ENCODE measurements at regions not wholly inside any gene's neighbourhood (a gene's known extent, or its start where the extent isn't known, plus 50 kb on each side); places are given as distances from the start of the nearest gene placed in this dataset.

DNA sequence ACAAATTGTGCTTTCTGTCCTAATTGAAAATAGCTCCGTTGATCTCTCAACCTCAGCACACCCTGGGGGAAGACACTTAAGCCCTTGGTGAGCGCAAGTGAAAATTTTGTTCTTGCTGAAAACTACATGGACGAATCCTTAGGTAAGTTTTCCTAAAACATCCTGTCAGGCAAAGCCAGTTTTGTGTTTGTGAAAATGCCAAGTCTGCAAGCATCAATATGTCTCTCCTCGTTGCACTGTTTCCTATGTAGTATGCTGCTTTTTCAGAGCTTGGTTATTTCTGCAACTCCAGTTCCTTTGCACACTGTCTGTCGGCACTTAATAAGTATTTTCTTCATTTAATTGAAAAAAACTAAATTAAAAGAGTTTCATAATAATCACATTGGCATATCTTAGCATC, 146.9 kb upstream of the POU3F3 start:
- no peak overlapping the region for H3K4me2 ChIP-seq (ENCODE audit: unreplicated experiment)
- no peaks in the 10 kb centered on the region for H3K9me2 ChIP-seq (ENCODE audit: insufficient read depth)
- H3K4me1 ChIP-seq (ENCODE audit: insufficient read depth) = no peaks in the 10 kb centered on the region
- H3K9me3 ChIP-seq (ENCODE audit: low read depth) = no peaks in the 10 kb centered on the region
- H3K4me3 ChIP-seq = no peak overlapping the region
- H3K36me3 ChIP-seq (ENCODE audit: low read depth) = no peaks in the 10 kb centered on the region
- in situ Hi-C loops (cut with MboI) = no loop called here
- no peaks in the 10 kb centered on the region for H3F3A ChIP-seq (ENCODE audit: insufficient read depth)
- WGBS, 2 experiments (ENCODE audit: low coverage in 1 of 2, low lambda C conversion rate in 2 of 2, missing lambda C conversion rate in 2 of 2) = 31 to 33% methylated on average over 5 of the region's 5 CpGs
- no peak overlapping the region for H3K9ac ChIP-seq
- peaks cover 3% of the 10 kb centered on the region; the same call in 1 of the 2 replicates for H3K27me3 ChIP-seq (replicated peaks; ENCODE audit: insufficient read depth)
- no peaks in the 10 kb centered on the region for H3K79me2 ChIP-seq (ENCODE audit: insufficient read depth)
- no peak overlapping the region for H2AFZ ChIP-seq
- no peak overlapping the region for H3K27ac ChIP-seq
- no peak for DNase-seq
- H4K20me1 ChIP-seq (ENCODE audit: insufficient read depth) = no peaks in the 10 kb centered on the region
- no peak for TF ChIP-seq EZH2phosphoT487 (IDR thresholded peaks at IDR 0.05; ENCODE audit: insufficient read depth, low read depth)
- no peak for TF ChIP-seq EZH2 (IDR thresholded peaks at IDR 0.05; ENCODE audit: insufficient read depth, poor library complexity, severe bottlenecking)

DNA sequence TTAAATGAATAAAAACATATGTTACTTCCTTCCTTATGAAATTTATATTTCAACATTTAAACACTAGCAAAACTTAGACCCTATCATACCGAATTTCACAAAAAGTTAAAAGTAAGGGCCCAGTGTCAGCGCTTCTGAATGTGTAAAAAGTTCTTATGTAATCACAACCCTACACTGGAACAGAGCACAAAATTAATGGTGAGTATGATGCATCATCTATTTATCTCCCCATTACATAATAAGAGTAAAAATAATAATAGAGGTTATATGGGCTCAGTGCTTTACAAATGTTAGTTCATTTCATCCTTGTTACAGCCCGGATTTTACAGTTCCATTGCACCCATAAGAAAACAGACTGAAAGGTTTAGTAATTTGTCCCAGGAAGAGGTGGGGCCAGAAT, 144.9 kb upstream of the POU3F3 start:
- H3K27ac ChIP-seq = no peak overlapping the region
- no peaks in the 10 kb centered on the region for H3K4me1 ChIP-seq (ENCODE audit: insufficient read depth)
- in situ Hi-C loops (cut with MboI) = no loop called here
- DNase-seq = no peak
- H3K9me2 ChIP-seq (ENCODE audit: insufficient read depth) = no peaks in the 10 kb centered on the region
- no peak overlapping the region for H3K9ac ChIP-seq
- no peaks in the 10 kb centered on the region for H3K79me2 ChIP-seq (ENCODE audit: insufficient read depth)
- WGBS, 2 experiments (ENCODE audit: low coverage in 1 of 2, low lambda C conversion rate in 2 of 2, missing lambda C conversion rate in 2 of 2) = 46 to 56% methylated on average over 3 of the region's 3 CpGs
- H3K4me2 ChIP-seq (ENCODE audit: unreplicated experiment) = no peak overlapping the region
- TF ChIP-seq EZH2phosphoT487 (IDR thresholded peaks at IDR 0.05; ENCODE audit: insufficient read depth, low read depth) = no peak
- no peak for TF ChIP-seq EZH2 (IDR thresholded peaks at IDR 0.05; ENCODE audit: insufficient read depth, poor library complexity, severe bottlenecking)
- no peaks in the 10 kb centered on the region for H3K36me3 ChIP-seq (ENCODE audit: low read depth)
- no peaks in the 10 kb centered on the region for H3F3A ChIP-seq (ENCODE audit: insufficient read depth)
- H2AFZ ChIP-seq = no peak overlapping the region
- no peaks in the 10 kb centered on the region for H4K20me1 ChIP-seq (ENCODE audit: insufficient read depth)
- H3K4me3 ChIP-seq = no peak overlapping the region
- no peaks in the 10 kb centered on the region for H3K9me3 ChIP-seq (ENCODE audit: low read depth)
- H3K27me3 ChIP-seq (replicated peaks; ENCODE audit: insufficient read depth) = no peaks in the 10 kb centered on the region

GRCh38 chr2:104716061-104716460, 137.9 kb upstream of the POU3F3 start:
- no peaks in the 10 kb centered on the region for H3K9me2 ChIP-seq (ENCODE audit: insufficient read depth)
- H3K4me1 ChIP-seq (ENCODE audit: insufficient read depth) = no peaks in the 10 kb centered on the region

GRCh38 chr2:104733226-104733943, 120.5 kb upstream of the POU3F3 start:
- H2AFZ ChIP-seq = no peak overlapping the region
- H3K9ac ChIP-seq = no peak overlapping the region
- no peaks in the 10 kb centered on the region for H4K20me1 ChIP-seq (ENCODE audit: insufficient read depth)
- H3K27ac ChIP-seq = no peak overlapping the region
- DNase-seq = no peak
- no peaks in the 10 kb centered on the region for H3F3A ChIP-seq (ENCODE audit: insufficient read depth)
- H3K4me2 ChIP-seq (ENCODE audit: unreplicated experiment) = no peak overlapping the region
- no peaks in the 10 kb centered on the region for H3K9me2 ChIP-seq (ENCODE audit: insufficient read depth)
- 49 to 54% methylated on average over 6 of the region's 6 CpGs for WGBS, 2 experiments (ENCODE audit: low coverage in 1 of 2, low lambda C conversion rate in 2 of 2, missing lambda C conversion rate in 2 of 2)
- H3K27me3 ChIP-seq (replicated peaks; ENCODE audit: insufficient read depth) = no peaks in the 10 kb centered on the region
- H3K4me3 ChIP-seq = no peak overlapping the region
- H3K9me3 ChIP-seq (ENCODE audit: low read depth) = no peaks in the 10 kb centered on the region
- H3K36me3 ChIP-seq (ENCODE audit: low read depth) = no peaks in the 10 kb centered on the region
- in situ Hi-C loops (cut with MboI) = no loop called here
- TF ChIP-seq EZH2 (IDR thresholded peaks at IDR 0.05; ENCODE audit: insufficient read depth, poor library complexity, severe bottlenecking) = no peak
- no peak for TF ChIP-seq EZH2phosphoT487 (IDR thresholded peaks at IDR 0.05; ENCODE audit: insufficient read depth, low read depth)
- H3K79me2 ChIP-seq (ENCODE audit: insufficient read depth) = no peaks in the 10 kb centered on the region
- no peaks in the 10 kb centered on the region for H3K4me1 ChIP-seq (ENCODE audit: insufficient read depth)

More at GRCh38 chr2:104716061-104716460, 137.9 kb upstream of the POU3F3 start:
- no peak for DNase-seq
- no peaks in the 10 kb centered on the region for H3K36me3 ChIP-seq (ENCODE audit: low read depth)
- no peak overlapping the region for H2AFZ ChIP-seq
- in situ Hi-C loops (cut with MboI) = no loop called here
- no peak overlapping the region for H3K4me3 ChIP-seq
- TF ChIP-seq EZH2phosphoT487 (IDR thresholded peaks at IDR 0.05; ENCODE audit: insufficient read depth, low read depth) (no peak), EZH2 (IDR thresholded peaks at IDR 0.05; ENCODE audit: insufficient read depth, poor library complexity, severe bottlenecking) (no peak)
- H4K20me1 ChIP-seq (ENCODE audit: insufficient read depth) = no peaks in the 10 kb centered on the region
- no peaks in the 10 kb centered on the region for H3F3A ChIP-seq (ENCODE audit: insufficient read depth)
- H3K27ac ChIP-seq = no peak overlapping the region
- WGBS, 2 experiments (ENCODE audit: low coverage in 1 of 2, low lambda C conversion rate in 2 of 2, missing lambda C conversion rate in 2 of 2) = 44 to 56% methylated on average over 4 of the region's 4 CpGs
- no peaks in the 10 kb centered on the region for H3K27me3 ChIP-seq (replicated peaks; ENCODE audit: insufficient read depth)
- no peaks in the 10 kb centered on the region for H3K79me2 ChIP-seq (ENCODE audit: insufficient read depth)
- no peak overlapping the region for H3K4me2 ChIP-seq (ENCODE audit: unreplicated experiment)
- no peaks in the 10 kb centered on the region for H3K9me3 ChIP-seq (ENCODE audit: low read depth)
- H3K9ac ChIP-seq = no peak overlapping the region

Data from GM23248 (cell line).